ENCODE measurements at regions not wholly inside any gene's neighbourhood (a gene's known extent, or its start where the extent isn't known, plus 50 kb on each side); places are given as distances from the start of the nearest gene placed in this dataset.

- no peak for DNase-seq
Measured at GRCh38 chr11:11177156-11177808, 175.8 kb downstream of the CSNK2A3 start.

- no peak for DNase-seq
Measured at GRCh38 chr11:11173316-11174025, 179.6 kb downstream of the CSNK2A3 start.

- peak in 1 of 51 donors; percentile 20 for DNase-seq
Measured at GRCh38 chr11:11171854-11172253, 181.2 kb downstream of the CSNK2A3 start.

- no peak for DNase-seq
Measured at GRCh38 chr11:11171285-11171684, 181.8 kb downstream of the CSNK2A3 start.

DNA sequence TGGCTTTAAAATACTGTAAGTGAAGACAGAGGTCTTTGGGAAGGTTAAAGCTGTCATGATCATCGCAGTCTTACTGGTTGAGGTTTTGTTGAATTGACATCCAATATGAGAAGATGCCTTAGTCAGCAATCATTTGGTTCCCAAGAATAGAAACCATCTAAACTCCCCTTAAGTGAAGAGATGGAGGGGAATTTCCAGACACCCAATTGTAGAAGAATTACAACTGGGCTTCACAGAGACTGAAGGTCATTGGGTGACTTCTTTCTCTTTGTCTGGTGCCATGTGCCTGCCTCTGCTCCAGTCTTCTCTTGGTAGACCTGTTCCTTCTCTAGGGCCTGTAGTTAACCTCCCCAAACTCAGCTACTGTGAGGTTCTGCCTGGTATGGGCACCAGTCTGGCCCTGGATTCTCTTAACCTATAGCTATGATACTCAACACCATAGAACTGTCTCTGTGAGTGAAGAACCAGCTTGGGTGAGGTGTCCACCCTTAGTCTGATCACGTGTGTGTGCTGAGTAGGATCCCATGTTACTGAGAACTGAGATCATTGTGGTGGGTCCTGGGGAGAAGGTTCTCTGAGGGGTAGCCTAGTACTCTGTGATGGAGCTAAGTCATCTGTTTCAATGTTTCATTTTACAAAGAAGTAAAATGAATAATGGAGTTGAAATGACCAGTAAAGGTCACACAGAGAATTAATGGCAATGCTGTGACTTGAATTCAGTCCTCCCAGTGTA is 182.5 kb downstream of the CSNK2A3 start:
- no peak for DNase-seq

DNA sequence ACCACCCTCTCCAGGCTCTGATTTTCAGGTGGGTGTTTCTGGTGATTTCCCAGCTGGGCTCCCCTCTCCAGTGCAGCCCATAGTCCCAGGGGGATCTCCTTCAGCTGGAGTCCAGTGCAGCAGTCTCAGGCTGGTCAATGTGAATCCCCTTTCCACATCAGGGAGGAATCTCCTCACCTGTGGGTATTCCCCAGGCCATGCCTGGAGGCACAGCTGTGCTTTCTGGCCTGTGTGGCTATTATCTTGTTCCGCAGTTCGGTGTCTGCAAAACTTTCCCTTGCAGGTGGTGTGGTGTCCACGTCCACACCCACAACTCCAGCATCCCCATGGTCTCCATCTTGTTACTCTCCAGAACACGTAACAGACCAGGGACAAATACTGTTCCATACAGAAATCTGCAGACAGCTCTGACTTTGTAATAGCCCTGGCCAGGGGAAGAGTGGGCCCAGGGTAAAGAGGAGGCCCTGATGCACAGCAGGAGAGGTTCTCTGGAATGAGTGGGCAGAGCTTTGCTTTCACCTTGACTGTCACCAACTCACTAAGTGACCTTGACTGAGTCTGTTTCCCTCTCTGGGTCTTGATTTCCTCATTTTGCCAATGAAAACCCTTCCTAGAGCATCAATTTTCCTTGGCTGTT is 183.2 kb downstream of the CSNK2A3 start:
- no peak for DNase-seq

DNA sequence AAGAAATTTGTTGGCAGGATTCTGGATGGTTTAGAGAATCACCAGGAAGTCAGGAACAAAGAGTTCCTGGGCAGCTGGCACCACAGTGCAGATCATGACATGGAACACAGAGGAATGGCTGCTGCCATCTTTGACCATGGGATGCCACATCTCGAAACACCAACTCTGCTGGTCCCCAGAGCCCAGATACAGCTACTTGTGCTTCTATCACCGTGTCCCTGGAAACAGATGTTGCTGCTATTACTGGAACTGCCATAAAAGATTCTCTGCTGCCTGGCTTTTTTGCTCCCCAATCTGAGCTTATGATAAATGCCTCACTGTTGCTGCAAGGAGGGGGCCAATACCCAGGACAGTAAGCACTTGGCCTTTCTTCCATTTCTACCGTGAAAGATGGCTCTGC is 185.2 kb downstream of the CSNK2A3 start:
- peak in 2 of 51 donors; percentile 6 to 8 for DNase-seq

- no peak for DNase-seq
Measured at GRCh38 chr11:11164334-11164690, 188.7 kb downstream of the CSNK2A3 start.

DNA sequence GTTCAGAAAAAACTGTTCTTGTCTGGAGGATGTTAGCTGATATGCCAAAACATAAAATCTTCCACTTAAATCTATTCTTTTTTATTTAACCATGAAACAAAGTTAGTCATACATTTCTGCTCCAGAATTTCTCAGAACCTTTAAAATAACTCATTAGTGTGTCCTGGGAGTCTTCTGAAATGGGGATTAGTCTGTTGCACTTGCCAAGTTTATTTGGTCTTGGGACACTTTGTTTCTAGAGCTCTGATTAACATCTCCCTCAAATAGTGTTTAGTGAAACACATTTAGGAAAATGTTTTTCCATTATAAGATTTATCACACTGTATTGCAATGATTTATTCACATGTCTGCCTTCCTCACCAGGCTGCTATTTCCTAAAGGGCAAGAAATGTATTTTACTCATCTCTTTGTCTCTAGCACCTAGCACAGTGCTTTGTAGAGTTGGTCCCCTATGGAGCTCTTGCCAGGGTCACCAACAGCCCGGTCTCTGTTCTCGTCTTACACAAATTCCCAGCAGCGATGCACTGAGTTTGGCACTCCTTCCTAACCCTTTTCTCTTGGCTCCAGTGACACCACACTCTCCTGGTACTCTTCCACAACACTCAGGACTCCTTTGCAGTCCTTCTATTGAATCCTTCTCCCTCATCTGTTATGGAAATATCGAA is 189.2 kb downstream of the CSNK2A3 start:
- peak in 9 of 51 donors; percentile 2 to 30 (median 14) for DNase-seq

DNA sequence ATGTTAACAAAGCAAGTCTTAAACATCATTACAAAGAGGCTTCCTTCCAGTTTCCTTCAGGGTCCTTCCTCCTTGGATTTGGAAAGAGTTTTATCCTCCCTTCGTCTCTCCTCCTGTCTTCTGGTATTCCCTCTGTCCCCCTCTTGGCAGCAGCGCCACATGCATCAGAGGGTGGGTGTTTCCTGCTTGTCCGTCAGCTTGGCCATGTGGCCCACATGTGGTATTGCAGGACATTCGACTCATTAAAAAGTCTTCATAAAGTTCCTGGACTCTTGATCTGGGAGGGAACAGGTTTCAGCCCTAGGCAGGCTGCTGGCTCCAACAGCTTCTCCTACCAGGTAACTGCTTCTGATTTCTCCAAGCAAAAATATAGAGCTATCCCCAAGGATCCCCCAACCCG is 189.8 kb downstream of the CSNK2A3 start:
- no peak for DNase-seq

- no peak for DNase-seq
Measured at GRCh38 chr11:11157185-11157584, 195.9 kb downstream of the CSNK2A3 start.

- DNase-seq, result no peak
Measured at GRCh38 chr11:11155962-11156815, 196.9 kb downstream of the CSNK2A3 start.

GRCh38 chr11:11152877-11153276 is 200.2 kb downstream of the CSNK2A3 start:
- DNase-seq, result no peak

GRCh38 chr11:11149671-11150459 is 203.2 kb downstream of the CSNK2A3 start:
- DNase-seq, result no peak

- no peak for DNase-seq
Measured at GRCh38 chr11:11148596-11148995, 204.5 kb downstream of the CSNK2A3 start.

DNA sequence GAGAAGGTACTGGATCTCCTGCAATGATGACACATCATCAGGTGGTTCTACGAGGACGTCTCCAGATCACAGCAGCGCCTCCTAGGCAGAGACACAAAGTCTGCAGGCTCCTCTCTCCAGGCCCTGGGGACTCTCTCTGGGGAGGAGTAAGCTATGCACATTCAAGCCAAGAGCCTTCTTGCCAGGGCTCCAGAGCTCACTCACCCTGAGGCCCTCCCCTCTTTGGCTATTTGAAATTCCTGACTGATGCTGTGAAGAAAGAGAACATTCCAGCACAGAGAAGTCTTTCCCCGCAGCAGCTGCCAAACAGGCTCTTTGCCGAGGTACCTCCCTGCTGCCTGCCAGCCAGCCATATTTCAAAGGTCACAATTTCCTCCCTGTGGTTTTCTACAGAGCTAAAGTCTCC is 204.9 kb downstream of the CSNK2A3 start:
- peak in 30 of 51 donors; percentile 8 to 78 (median 40) for DNase-seq

- DNase-seq, result peak in 3 of 51 donors; percentile 5 to 24 (median 17)
Measured at GRCh38 chr11:11146830-11147229, 206.2 kb downstream of the CSNK2A3 start.

GRCh38 chr11:11143849-11144248 is 209.2 kb downstream of the CSNK2A3 start:
- DNase-seq, result no peak

DNA sequence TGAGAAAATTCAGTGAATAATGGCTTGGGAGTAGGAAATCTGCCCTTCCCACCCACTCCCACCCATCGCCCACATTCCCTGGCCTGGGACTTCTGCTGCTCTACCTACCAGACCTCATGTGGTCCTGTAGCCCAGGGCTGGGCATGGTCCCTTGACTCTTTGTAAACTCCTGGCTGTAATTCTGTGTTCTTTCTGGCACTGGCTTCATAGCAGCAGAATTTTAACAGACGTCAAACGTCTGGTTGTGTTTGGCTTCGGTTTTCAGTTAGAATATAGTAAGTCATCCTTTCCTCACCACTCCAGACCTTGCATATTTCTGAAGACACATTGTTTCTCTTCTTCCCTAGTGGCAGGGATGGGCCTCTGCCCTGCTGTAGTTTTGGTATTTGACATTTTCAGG is 210.6 kb downstream of the CSNK2A3 start:
- no peak for DNase-seq

DNA sequence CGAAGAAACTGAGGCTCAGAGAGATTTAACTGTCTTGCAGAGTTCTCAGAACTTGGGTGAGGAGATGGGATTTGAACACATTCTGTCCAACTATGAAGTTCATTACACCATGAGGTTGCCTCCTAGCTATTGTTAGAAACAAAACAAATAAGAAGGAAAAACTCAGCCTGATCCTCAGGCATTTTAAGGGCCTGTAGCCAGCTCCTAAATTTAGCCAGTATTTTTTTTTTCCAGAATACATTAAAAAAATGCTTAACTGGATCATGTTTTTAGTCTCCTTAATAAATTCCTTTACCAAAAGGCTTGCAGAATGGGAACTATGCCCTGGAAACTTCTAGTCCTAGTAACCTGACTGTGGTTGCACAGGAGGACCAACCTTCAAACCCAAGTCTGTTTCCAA is 212.0 kb downstream of the CSNK2A3 start:
- DNase-seq, result no peak

All from hypothalamus (tissue), 51 donors.